Activated T-helper 1 cell treated with anti-CD3 and anti-CD28 coated beads, Interleukin-12 subunit alpha, Interleukin-12 subunit beta, Interleukin-2, Interleukin-4 antibody, amounts not matched to agents 30 ng/mL and 10 ng/mL and 1 ng/mL, durations not matched to agents 14 hours and 24 hours and 36 hours (primary cell): ENCODE measurements at regions not wholly inside any gene's neighbourhood (a gene's known extent, or its start where the extent isn't known, plus 50 kb on each side); places are given as distances from the start of the nearest gene placed in this dataset.

Experiments
- DNase-seq: peaks from one replicate; pipeline ENCODE4 v3.0.0; 2021; ENCODE audit warnings: low spot score
- H3K27ac Mint-ChIP-seq: one replicate; pipeline ENCODE4 v1.8.0; 2021; ENCODE audit warnings: mild to moderate bottlenecking, mixed read lengths
- H3K27me3 Mint-ChIP-seq: one replicate; pipeline ENCODE4 v1.8.0; 2022; ENCODE audit warnings: mild to moderate bottlenecking, moderate library complexity, mixed read lengths; ENCODE audit not compliant: insufficient read depth
- H3K36me3 Mint-ChIP-seq: one replicate; pipeline ENCODE4 v1.8.0; 2021; ENCODE audit warnings: low read depth, mixed read lengths
- H3K4me1 Mint-ChIP-seq: one replicate; pipeline ENCODE4 v1.8.0; 2021; ENCODE audit warnings: low read depth, mixed read lengths
- H3K4me3 Mint-ChIP-seq: one replicate; pipeline ENCODE4 v1.8.0; 2021; ENCODE audit warnings: mild to moderate bottlenecking, moderate library complexity, mixed read lengths
- H3K9me3 Mint-ChIP-seq: one replicate; pipeline ENCODE4 v1.8.0; 2021; ENCODE audit warnings: mixed read lengths
- intact Hi-C: fragments of 100-400 bp; cut with micrococcal nuclease; formaldehyde crosslinking; loops from one replicate; pipeline ENCODE4 v1.15.1; 2024

DNA sequence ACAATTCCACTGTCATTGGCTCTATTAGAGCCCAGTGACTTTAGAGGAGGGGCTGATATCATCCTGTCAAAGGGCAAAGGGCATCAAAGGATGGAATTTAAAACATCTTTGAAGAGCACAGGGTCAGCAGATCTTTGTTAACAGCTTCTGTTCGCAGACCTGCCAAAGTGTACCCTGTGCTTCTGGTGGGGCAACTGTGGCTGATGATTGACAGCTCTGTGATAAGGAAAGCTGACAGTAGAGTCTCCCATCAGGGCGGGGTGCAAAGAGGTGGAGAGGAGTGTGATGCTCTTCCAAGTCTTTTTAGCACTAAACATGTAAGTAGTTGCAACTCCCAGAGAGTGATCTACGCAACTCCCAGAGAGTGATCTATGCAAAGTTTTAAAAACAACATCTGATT lies 742.1 kb upstream of the SOX9 start:
- intact Hi-C loops: no loop called here
- no peaks in the 10 kb centered on the region for H3K36me3 Mint-ChIP-seq
- no peak overlapping the region for H3K4me3 Mint-ChIP-seq
- H3K9me3 Mint-ChIP-seq: peaks cover 4% of the 10 kb centered on the region
- H3K27me3 Mint-ChIP-seq: no peaks in the 10 kb centered on the region
- H3K27ac Mint-ChIP-seq: no peak overlapping the region
- no peak for DNase-seq
- H3K4me1 Mint-ChIP-seq: no peaks in the 10 kb centered on the region

DNA sequence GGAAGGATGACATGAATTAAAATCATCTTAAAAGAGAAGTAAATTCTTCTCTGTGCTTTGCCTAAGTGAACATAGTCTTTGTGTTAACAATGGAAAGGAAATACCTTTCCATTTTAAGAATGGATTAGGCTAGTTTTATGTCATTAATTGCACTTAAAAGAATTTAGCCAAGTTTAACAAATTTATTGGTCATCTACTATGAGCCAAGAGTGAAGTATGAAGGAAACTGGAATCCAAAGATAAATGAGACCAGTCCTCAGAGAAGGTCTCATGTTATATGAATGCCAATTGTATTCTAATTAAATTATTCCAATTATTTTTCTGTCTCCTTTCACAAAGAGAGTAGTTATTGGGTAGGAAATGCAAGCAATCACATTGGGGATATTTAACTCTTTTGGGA lies 741.3 kb upstream of the SOX9 start:
- no peak overlapping the region for H3K27ac Mint-ChIP-seq
- no peaks in the 10 kb centered on the region for H3K36me3 Mint-ChIP-seq

DNA sequence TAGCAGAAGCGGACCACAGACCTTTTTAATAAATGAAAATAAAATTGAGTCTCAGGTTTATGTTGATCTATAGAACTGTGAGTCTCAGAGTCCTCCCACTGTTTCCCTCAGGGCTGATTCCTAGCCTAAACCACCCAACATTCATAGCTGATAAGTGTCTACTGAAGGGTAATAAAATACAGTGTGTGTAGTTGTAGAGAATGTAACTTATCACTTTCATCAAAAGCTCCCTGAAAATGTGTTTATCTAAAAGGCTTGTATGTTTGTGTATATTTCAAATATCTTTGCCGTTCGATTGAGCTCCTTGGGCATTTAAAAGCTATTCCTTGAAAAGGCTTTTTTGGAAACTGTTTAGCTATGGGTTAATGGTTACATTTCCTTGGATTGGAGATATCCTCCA lies 740.3 kb upstream of the SOX9 start:
- Mint-ChIP-seq H3K4me3 (no peak overlapping the region), H3K36me3 (no peaks in the 10 kb centered on the region), H3K9me3 (peaks cover 4% of the 10 kb centered on the region), H3K27ac (no peak overlapping the region), H3K27me3 (no peaks in the 10 kb centered on the region), H3K4me1 (no peaks in the 10 kb centered on the region)
- intact Hi-C loops: no loop called here
- no peak for DNase-seq

More for the DNA sequence above, 741.3 kb upstream of the SOX9 start:
- Mint-ChIP-seq H3K4me3 (no peak overlapping the region), H3K9me3 (peaks cover 4% of the 10 kb centered on the region), H3K27me3 (no peaks in the 10 kb centered on the region), H3K4me1 (no peaks in the 10 kb centered on the region)
- no peak for DNase-seq
- intact Hi-C loops: no loop called here

DNA sequence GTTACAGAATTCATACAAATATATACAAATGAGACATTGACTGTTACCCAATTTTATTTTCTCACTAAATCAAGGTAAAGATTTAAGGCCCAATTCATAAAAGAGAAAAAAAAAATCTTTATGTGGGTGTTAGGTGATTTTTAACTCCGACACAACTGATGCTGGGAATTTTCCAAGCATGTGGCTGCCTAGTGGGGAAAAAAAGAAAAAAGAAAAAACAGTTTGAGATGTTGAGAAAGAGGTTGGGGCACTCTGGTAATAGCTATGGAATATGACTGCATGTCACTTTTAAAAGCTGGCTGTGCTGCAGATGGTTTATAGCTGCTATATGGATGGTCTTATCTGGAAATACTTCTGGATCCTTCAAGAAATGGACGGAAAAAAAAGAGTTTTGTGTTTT lies 739.9 kb upstream of the SOX9 start:
- DNase-seq: no peak
- intact Hi-C loops: no loop called here
- peaks cover 4% of the 10 kb centered on the region for H3K9me3 Mint-ChIP-seq
- no peaks in the 10 kb centered on the region for H3K4me1 Mint-ChIP-seq
- no peaks in the 10 kb centered on the region for H3K27me3 Mint-ChIP-seq
- no peak overlapping the region for H3K4me3 Mint-ChIP-seq
- no peak overlapping the region for H3K27ac Mint-ChIP-seq
- H3K36me3 Mint-ChIP-seq: no peaks in the 10 kb centered on the region

DNA sequence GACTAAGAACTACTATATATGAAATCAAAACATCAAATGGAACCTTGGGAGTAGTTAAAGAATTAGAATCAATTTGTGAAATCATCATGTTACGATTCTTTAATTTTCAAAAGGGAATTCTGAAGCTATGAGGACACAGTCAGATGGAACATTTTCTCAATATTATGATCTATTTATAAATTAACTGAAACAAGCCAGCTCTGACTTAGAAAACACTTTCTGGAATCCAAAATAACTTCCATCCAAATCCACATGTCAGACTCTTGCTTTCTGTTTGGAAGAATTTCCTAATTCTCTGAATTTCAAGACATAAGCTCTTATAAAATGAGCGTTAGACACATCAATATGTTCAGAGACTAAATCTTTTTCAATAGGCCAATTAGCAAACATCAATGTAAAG lies 737.7 kb upstream of the SOX9 start:
- Mint-ChIP-seq H3K36me3 (no peaks in the 10 kb centered on the region), H3K4me3 (no peak overlapping the region)

DNA sequence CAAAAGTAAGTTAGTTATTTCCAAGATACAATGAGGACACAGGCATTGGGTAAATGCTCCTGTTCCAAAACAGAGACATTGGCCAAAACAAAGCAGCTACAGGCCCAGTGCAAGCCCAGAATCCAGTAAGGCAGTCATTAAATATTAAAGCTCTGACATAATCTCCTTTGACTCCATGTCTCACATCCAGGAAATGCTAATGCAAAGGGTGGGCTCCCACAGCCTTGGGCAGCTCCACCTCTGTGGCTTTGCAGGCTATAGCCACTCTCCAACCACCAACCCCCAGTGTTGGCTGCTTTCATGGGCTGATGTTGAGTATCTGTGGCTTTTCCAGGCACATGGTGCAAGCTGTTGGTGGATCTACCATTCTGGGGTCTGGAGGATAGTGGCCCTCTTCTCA lies 733.4 kb upstream of the SOX9 start:
- Mint-ChIP-seq H3K9me3 (peaks cover 16% of the 10 kb centered on the region), H3K27me3 (no peaks in the 10 kb centered on the region), H3K27ac (no peak overlapping the region), H3K4me3 (no peak overlapping the region), H3K36me3 (no peaks in the 10 kb centered on the region), H3K4me1 (no peaks in the 10 kb centered on the region)
- DNase-seq: no peak
- intact Hi-C loops: no loop called here

More for the DNA sequence above, 737.7 kb upstream of the SOX9 start:
- H3K9me3 Mint-ChIP-seq: peaks cover 4% of the 10 kb centered on the region
- H3K4me1 Mint-ChIP-seq: no peaks in the 10 kb centered on the region
- DNase-seq: no peak
- no peaks in the 10 kb centered on the region for H3K27me3 Mint-ChIP-seq
- intact Hi-C loops: no loop called here
- H3K27ac Mint-ChIP-seq: no peak overlapping the region

DNA sequence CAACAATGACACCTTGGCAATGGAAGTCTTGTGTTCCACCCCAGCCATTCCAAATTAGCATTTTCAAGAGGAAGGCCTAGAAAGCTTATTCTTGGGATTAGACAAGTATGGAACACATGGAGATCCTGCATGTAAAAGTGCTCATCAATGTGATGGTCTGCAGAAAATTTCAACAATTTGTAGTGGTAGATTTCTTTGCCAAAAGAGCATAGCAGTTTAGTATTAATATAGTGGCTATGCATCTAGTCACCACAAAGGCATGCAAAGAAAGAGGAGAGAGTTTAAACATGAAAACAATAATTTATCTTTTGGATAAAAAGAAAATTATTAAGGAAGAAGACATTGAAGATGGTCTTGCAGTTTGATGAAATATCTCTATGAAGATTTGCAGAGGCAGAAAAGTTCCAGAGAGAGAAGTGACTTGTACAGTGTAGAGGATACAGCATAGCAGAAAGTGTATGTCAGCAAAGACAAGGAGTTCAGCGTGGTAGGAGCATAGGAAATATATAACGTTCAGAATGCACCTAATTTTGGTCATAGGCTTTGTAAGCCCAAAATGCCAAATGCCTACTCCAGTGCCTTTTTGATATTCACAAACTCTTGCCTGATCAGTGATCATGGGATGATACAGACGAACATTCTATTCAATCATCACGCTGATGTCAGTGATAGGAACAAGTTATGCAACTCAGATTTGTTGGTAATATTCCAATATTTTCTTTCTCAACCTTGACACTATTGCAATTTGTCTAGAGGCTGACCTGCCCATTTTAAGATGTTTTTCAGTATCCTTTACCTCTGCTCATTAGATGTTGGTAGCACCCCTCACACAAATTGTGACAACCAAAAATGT lies 727.9 kb upstream of the SOX9 start:
- H3K9me3 Mint-ChIP-seq: peaks cover 18% of the 10 kb centered on the region

DNA sequence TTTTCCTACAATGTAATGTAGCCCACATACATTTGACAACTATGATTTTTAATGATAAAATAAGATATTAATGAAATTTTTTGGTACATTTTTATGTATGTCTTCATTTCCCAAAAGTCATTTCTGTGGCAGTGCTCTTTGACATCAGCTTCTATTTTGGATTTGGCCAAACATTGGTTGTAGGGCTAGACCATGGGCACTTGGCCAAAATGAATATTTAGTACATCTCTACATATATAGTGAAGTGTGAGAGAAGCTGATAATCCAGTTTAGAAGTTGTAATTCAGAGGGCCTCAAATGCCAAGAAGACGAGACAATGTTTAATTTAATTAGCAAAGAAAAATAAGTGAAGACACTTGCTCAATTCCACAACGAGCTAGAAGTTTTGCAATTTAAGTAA lies 724.9 kb upstream of the SOX9 start:
- Mint-ChIP-seq H3K4me1 (no peaks in the 10 kb centered on the region), H3K9me3 (peaks cover 8% of the 10 kb centered on the region), H3K36me3 (no peaks in the 10 kb centered on the region), H3K27me3 (no peaks in the 10 kb centered on the region), H3K4me3 (no peak overlapping the region), H3K27ac (no peak overlapping the region)
- intact Hi-C loops: no loop called here
- no peak for DNase-seq

More for the DNA sequence above, 727.9 kb upstream of the SOX9 start:
- Mint-ChIP-seq H3K36me3 (no peaks in the 10 kb centered on the region), H3K4me1 (no peaks in the 10 kb centered on the region), H3K4me3 (no peak overlapping the region), H3K27ac (no peak overlapping the region), H3K27me3 (no peaks in the 10 kb centered on the region)
- intact Hi-C loops: no loop called here
- no peak for DNase-seq

DNA sequence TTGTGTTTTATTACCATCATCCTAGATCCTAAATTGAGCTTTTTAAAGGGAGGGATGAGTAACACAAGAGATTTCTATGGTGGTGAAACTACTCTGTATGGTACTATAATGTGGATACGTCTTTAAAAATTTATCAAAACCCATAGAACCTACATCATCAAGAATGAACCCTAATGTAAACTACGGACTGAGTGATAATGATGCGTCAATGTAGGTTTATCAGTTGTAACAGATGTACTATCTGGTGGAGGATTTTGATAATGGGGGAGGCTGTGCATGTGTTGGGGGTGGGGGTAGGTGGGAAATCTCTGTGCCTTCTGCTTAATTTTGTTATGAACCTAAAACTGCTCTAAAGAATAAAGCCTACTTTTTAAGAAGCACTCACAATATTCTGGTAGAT lies 724.1 kb upstream of the SOX9 start:
- no peaks in the 10 kb centered on the region for H3K4me1 Mint-ChIP-seq
- H3K27ac Mint-ChIP-seq: no peak overlapping the region
- no peaks in the 10 kb centered on the region for H3K36me3 Mint-ChIP-seq
- H3K9me3 Mint-ChIP-seq: peaks cover 3% of the 10 kb centered on the region
- H3K27me3 Mint-ChIP-seq: no peaks in the 10 kb centered on the region
- DNase-seq: no peak
- intact Hi-C loops: no loop called here
- no peak overlapping the region for H3K4me3 Mint-ChIP-seq

DNA sequence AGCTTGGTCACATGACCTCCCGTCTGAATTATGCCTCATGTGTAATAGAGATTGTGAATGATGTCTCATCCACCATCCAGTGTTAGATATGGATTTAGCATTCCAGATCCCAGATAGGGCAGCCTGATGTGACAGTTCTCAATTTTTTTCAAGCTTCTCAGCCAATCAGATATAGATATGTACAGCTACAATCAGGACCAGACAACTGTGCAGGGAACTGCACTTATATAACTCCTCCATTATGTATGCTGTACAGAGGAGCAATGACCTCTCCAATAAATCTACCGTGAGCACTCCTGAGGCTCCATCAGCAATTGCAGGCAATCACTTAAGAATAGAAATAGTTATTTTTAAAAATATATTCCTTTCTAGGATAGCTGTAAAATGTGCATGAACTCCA lies 722.8 kb upstream of the SOX9 start:
- Mint-ChIP-seq H3K36me3 (no peaks in the 10 kb centered on the region), H3K9me3 (peaks cover 10% of the 10 kb centered on the region), H3K27me3 (no peaks in the 10 kb centered on the region), H3K4me3 (no peak overlapping the region), H3K4me1 (no peaks in the 10 kb centered on the region), H3K27ac (no peak overlapping the region)
- DNase-seq: no peak
- intact Hi-C loops: no loop called here

DNA sequence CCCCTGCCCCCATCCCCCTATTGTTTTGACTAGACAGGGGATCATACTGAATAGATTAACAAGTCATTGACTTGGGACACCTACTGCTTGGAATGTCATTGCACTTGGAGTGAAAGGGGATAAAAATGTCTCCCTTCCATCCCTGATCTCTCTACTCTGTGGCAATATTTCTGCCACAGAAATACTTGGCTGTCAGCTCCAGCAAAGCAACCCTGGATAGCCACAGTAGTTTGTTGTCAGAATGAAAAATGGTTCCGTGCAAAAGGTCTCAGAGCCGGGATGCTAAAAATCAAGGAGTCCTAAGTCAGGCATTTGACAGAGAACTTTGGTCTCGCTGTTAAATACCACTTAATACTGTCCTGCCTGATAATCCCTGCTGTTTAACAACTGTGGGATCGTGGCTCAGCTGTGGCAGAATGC lies 722.0 kb upstream of the SOX9 start:
- Mint-ChIP-seq H3K4me1 (no peaks in the 10 kb centered on the region), H3K36me3 (no peaks in the 10 kb centered on the region), H3K27me3 (no peaks in the 10 kb centered on the region), H3K27ac (no peak overlapping the region), H3K9me3 (peaks cover 11% of the 10 kb centered on the region), H3K4me3 (no peak overlapping the region)
- intact Hi-C loops: no loop called here
- no peak for DNase-seq

DNA sequence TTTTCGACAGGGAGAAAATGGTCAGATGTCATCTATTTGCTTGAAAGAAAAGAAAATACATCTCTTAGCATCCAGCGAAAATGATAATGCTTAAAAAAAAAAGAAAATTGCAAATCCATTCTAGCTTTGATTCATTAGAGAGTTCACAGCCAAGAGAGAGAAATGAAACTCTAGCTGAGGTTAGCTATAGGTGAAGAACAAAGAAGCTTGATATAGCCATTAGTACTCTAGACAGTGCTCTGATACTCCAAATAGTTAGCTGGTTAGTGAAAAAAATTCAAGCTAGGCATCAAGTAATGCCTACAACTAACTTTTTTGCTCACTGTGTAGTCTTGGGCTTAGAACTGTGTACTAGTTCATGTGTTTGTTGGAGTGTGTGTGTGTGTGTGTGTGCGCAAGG lies 721.6 kb upstream of the SOX9 start:
- Mint-ChIP-seq H3K36me3 (no peaks in the 10 kb centered on the region), H3K4me1 (no peaks in the 10 kb centered on the region), H3K27me3 (no peaks in the 10 kb centered on the region), H3K4me3 (no peak overlapping the region), H3K27ac (no peak overlapping the region), H3K9me3 (peaks cover 11% of the 10 kb centered on the region)
- no peak for DNase-seq
- intact Hi-C loops: no loop called here

DNA sequence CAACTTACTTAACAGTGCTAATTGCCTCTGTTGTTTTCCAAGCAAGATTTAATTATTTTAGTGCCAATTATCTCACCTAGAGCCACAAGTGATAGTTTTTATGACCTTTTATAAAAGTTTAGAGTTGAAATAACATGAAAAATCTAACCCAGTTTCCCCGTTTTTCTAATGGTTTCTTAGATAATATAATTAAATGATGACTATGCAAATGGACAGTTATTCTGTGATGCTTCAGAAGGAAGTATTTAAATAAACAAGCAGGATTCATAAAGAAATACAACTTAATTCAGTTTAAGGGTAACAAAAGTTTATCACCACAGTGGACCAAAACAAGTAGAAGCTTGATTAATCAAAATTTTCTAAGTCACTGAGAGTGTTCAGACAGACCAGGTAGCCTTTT lies 721.2 kb upstream of the SOX9 start:
- intact Hi-C loops: no loop called here
- H3K4me1 Mint-ChIP-seq: no peaks in the 10 kb centered on the region
- H3K27me3 Mint-ChIP-seq: no peaks in the 10 kb centered on the region
- peaks cover 11% of the 10 kb centered on the region for H3K9me3 Mint-ChIP-seq
- H3K36me3 Mint-ChIP-seq: no peaks in the 10 kb centered on the region
- no peak overlapping the region for H3K27ac Mint-ChIP-seq
- H3K4me3 Mint-ChIP-seq: no peak overlapping the region
- no peak for DNase-seq

DNA sequence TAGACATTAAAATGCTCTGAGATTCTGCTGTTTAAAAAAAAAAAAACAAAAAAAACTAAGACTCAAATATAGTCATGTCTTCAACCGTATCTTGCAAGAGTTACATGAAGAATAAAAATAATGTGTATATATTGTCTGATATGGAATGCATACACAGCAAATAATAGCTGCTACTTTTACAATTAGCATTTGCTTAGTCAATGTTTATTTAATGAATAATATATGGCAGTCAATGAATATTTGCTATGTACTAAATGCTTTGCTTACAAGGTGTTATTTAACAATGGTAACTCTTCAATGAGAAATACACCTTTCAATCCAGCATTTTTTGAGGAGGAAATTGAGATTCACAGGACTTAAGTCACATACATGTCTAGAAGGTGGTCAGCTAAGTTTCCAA lies 718.8 kb upstream of the SOX9 start:
- no peak overlapping the region for H3K4me3 Mint-ChIP-seq
- intact Hi-C loops: no loop called here
- H3K4me1 Mint-ChIP-seq: no peaks in the 10 kb centered on the region

More for the DNA sequence above, 718.8 kb upstream of the SOX9 start:
- H3K27ac Mint-ChIP-seq: no peak overlapping the region
- no peaks in the 10 kb centered on the region for H3K36me3 Mint-ChIP-seq
- no peak for DNase-seq
- peaks cover 11% of the 10 kb centered on the region for H3K9me3 Mint-ChIP-seq
- no peaks in the 10 kb centered on the region for H3K27me3 Mint-ChIP-seq
